IPS-18a (cell line): ENCODE measurements at regions not wholly inside any gene's neighbourhood (a gene's known extent, or its start where the extent isn't known, plus 50 kb on each side); places are given as distances from the start of the nearest gene placed in this dataset.

Source experiments
- H3K27ac ChIP-seq: one replicate; pipeline ENCODE4 v1.5.1; 2013; ENCODE audit warnings: low read length
- H3K27me3 ChIP-seq: one replicate; pipeline ENCODE4 v1.6.1; 2013; ENCODE audit warnings: mild to moderate bottlenecking, low read length; ENCODE audit not compliant: control insufficient read depth, insufficient read depth
- H3K36me3 ChIP-seq: one replicate; pipeline ENCODE4 v1.6.1; 2013; ENCODE audit warnings: low read depth, low read length; ENCODE audit not compliant: control insufficient read depth
- H3K4me1 ChIP-seq: one replicate; pipeline ENCODE4 v1.6.1; 2013; ENCODE audit warnings: low read depth, low read length; ENCODE audit not compliant: control insufficient read depth
- H3K4me3 ChIP-seq: one replicate; pipeline ENCODE4 v1.5.1; 2013; ENCODE audit warnings: low read length
- H3K9ac ChIP-seq: one replicate; pipeline ENCODE4 v1.6.1; 2013; ENCODE audit warnings: mild to moderate bottlenecking, low read length, moderate library complexity
- H3K9me3 ChIP-seq: one replicate; pipeline ENCODE4 v1.6.1; 2013; ENCODE audit warnings: low read depth, low read length; ENCODE audit not compliant: control insufficient read depth

DNA sequence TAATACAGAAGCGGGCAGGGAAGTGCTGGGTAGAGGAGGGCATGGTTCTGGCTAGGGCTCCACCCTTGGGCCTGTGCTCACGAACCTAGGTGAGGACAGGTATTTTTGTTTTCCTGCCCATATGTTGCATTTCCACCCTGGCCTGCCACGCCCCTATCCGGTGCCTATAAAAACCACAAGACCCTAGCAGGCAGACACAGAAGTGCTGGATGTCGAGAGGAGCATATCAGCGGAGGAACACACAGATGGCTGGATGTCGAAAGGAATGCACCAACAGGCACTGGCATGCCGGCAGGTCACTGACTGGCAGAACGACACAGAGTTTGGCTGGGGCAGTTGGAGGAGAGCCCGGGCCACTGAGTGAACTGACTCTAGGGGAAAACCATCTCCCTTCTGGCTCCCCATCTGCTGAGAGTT, 316.6 kb upstream of the BOD1L1 start:
- Histone ChIP-seq H3K4me3 (no peak overlapping the region), H3K9me3 (no peaks in the 10 kb centered on the region), H3K36me3 (no peaks in the 10 kb centered on the region), H3K9ac (no peak overlapping the region), H3K27ac (no peak overlapping the region), H3K27me3 (no peaks in the 10 kb centered on the region), H3K4me1 (no peaks in the 10 kb centered on the region)

DNA sequence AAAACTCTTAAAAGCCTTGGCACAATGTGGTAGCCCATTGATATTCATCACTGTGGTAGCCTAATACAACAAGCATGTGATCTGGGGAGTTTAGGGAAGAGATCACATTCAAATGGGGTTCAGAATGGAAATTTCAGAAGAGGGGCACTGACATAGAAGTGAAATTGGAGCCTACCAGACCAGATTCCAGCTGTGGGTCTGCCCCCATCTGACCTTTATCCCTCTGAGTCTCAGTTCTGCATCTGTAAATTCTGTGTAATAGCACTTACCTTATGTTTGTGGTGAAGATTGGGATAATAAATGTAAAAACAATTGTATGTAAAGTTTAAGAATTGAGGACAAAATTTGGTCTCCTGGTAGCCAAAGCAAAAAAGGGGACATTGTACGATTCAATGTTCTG, 320.4 kb upstream of the BOD1L1 start:
- H3K36me3 ChIP-seq = no peaks in the 10 kb centered on the region
- H3K27me3 ChIP-seq = no peaks in the 10 kb centered on the region
- H3K4me3 ChIP-seq = no peak overlapping the region
- H3K9me3 ChIP-seq = no peaks in the 10 kb centered on the region
- no peak overlapping the region for H3K9ac ChIP-seq
- H3K27ac ChIP-seq = no peak overlapping the region
- no peaks in the 10 kb centered on the region for H3K4me1 ChIP-seq

DNA sequence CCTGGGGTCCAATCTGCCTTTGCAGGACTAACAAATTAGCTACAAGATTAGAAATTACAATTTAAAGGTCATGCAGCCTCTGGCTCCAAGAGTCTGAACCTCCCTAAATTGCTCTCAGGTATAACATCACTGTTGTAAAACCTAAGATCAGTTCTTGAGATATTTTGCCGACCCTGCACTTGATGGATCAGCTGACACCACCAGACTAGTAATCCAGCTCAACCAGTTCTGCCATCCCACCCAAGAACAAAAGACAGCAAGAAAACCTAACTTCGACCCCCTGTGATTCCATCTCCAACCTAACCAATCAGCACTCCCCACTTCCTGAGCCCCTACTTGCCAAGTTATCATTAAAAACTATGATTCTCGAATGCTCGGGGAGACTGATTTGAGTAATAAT, 323.0 kb upstream of the BOD1L1 start:
- Histone ChIP-seq H3K4me3 (peak overlapping the region; percentile 0), H3K27ac (no peak overlapping the region)

DNA sequence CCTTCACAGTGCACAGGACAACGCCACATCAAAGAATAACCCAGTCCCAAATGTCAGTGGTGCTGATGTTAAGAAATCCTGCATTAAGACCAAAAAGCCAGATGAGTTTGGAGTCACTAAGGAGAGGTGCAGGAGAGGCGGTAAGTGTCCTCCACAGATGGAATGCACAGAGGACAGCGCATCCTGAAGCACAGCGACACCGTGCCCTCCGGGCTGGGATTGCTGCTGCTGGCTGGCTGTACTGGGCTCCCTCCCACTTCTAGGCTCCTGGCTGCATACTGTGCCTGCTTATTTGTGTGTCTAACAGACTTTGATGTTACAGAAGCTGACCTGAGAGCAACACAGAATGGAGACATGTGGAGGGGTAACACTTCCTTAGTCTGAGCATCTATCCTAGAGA, 325.6 kb upstream of the BOD1L1 start:
- Histone ChIP-seq H3K27me3 (no peaks in the 10 kb centered on the region), H3K4me1 (no peaks in the 10 kb centered on the region), H3K4me3 (no peak overlapping the region), H3K9me3 (no peaks in the 10 kb centered on the region), H3K27ac (no peak overlapping the region), H3K9ac (no peak overlapping the region), H3K36me3 (no peaks in the 10 kb centered on the region)

More for the DNA sequence above, 323.0 kb upstream of the BOD1L1 start:
- H3K9me3 ChIP-seq = no peaks in the 10 kb centered on the region
- no peaks in the 10 kb centered on the region for H3K4me1 ChIP-seq
- no peaks in the 10 kb centered on the region for H3K36me3 ChIP-seq
- no peak overlapping the region for H3K9ac ChIP-seq
- no peaks in the 10 kb centered on the region for H3K27me3 ChIP-seq

DNA sequence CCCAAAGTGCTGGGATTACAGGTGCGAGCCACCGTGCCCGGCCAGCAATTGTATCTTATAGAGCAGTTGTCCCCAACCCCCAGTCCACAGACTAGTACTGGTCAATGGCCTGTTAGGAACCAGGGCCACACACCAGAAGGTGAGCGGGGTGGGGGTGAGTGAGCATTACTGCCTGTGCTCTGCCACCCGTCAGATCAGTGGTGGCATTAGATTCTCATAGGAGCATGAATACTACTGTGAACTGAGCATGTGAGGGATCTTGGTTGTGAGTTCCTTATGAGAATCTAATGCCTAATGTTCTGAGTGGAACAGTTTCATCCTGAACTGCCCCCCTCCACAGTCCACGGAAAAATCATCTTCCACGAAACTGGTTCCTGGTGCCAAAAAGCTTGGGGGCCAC, 328.0 kb upstream of the BOD1L1 start:
- no peak overlapping the region for H3K9ac ChIP-seq

DNA sequence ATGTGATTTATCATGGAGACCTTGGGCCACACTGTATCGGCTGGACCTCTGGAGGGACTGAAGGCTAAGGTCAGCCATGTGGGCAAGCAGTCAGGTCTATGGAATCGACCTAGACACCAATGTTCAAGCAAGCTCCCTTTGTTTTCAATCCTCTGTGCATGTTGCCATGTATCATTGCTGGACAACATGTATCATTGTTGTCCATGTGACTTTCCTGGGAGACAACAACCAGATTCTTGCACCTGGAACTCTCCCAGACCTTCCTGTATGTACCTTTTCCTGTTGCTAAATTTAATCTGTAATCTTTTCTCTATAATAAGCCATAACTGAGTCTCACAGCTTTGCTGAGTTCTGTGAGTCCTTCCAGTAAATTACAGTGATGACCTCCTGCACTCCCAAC, 329.4 kb upstream of the BOD1L1 start:
- Histone ChIP-seq H3K27ac (no peak overlapping the region), H3K9me3 (no peaks in the 10 kb centered on the region), H3K9ac (no peak overlapping the region), H3K27me3 (no peaks in the 10 kb centered on the region), H3K4me1 (no peaks in the 10 kb centered on the region), H3K4me3 (no peak overlapping the region), H3K36me3 (no peaks in the 10 kb centered on the region)

More for the DNA sequence above, 328.0 kb upstream of the BOD1L1 start:
- Histone ChIP-seq H3K4me3 (no peak overlapping the region), H3K36me3 (no peaks in the 10 kb centered on the region), H3K4me1 (no peaks in the 10 kb centered on the region), H3K27me3 (no peaks in the 10 kb centered on the region), H3K27ac (no peak overlapping the region), H3K9me3 (no peaks in the 10 kb centered on the region)

DNA sequence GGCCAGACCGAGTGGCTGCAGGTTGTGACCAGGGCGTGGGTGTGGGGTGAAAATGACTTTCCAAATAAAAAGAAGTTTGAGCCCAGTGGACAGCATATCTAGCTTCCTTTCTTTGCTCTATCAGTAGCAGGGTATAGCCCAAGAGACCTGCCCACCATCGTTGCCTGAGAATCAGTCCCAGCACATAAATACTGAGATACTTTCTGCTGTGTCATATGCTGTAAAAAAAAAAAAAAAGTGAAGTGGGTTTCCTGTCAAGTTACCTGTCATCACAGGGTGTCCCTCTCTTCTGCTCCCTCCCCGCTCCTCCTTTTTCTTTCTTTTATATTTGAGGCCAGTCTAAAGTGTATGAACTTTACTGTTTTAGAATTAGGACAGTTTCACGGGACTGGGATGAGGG, 330.3 kb upstream of the BOD1L1 start:
- Histone ChIP-seq H3K4me1 (no peaks in the 10 kb centered on the region), H3K27me3 (no peaks in the 10 kb centered on the region), H3K4me3 (no peak overlapping the region), H3K36me3 (no peaks in the 10 kb centered on the region), H3K27ac (no peak overlapping the region), H3K9ac (no peak overlapping the region), H3K9me3 (no peaks in the 10 kb centered on the region)

DNA sequence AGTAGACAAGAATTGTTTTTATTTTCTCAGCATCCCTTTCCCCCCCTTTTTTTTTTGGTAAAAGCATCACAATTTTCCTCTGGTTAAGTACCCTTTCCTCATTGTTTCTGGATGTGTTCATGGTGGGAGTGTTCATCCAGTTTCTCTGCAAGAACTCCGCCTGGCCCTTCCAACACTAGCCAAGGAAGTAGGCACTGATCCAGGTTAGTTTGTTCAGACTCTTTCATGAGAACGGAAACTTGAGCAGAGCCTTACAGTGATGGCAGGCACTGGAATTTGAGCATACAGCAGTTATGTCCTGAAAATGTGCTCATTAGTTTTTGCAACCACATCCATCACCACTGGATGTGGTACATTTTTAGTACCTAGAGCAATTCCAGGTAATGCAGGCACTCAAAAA, 336.1 kb upstream of the BOD1L1 start:
- H3K4me3 ChIP-seq = no peak overlapping the region
- no peak overlapping the region for H3K9ac ChIP-seq
- no peaks in the 10 kb centered on the region for H3K4me1 ChIP-seq
- H3K9me3 ChIP-seq = no peaks in the 10 kb centered on the region
- no peak overlapping the region for H3K27ac ChIP-seq
- no peaks in the 10 kb centered on the region for H3K27me3 ChIP-seq
- no peaks in the 10 kb centered on the region for H3K36me3 ChIP-seq

DNA sequence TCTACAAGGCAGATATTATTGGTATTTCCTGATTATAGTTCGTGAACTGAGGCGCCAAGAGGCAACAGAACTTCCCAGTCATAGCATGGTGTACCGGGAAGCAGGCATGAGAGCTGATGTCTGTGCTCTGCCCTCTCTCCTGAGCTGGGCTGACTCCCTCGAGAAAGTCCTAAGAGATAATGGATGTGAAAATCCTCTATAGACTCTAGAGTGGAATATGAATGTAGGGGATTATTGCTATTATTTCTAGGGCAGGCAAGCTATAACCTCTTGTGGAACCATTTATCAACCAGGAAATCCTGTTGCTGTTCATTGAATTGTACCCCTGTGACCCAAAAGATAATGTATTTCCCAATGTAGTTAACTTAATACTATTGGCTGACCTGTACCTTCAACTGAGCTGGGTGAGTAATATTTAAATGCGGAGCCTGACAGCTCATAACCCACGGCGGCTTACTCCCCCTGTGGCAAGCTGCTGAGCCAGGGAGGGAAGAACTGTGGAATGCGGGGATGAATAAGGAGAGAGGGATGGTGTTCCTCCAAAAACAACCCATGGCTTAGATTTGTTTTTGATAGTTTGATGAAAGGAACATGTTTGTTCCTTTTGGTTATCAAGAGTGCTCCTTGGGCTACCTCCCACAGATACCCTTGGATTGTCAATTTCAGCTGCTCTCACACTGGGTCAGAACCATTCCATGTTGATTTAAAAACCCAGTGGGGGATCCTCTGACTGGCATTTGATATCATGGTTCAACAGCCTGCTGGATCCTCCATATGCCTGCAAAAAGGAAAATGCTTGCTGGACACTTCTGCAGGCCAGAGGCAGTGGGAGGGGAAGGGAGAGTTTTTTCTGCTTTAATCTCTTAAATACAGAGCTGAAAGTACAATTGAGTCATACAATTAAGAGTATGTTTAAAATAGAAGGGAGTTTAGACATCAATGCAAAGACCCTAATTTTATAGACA, 339.0 kb upstream of the BOD1L1 start:
- no peak overlapping the region for H3K27ac ChIP-seq
- no peaks in the 10 kb centered on the region for H3K36me3 ChIP-seq
- no peaks in the 10 kb centered on the region for H3K9me3 ChIP-seq
- H3K27me3 ChIP-seq = no peaks in the 10 kb centered on the region
- H3K4me3 ChIP-seq = no peak overlapping the region
- no peaks in the 10 kb centered on the region for H3K4me1 ChIP-seq
- no peak overlapping the region for H3K9ac ChIP-seq

DNA sequence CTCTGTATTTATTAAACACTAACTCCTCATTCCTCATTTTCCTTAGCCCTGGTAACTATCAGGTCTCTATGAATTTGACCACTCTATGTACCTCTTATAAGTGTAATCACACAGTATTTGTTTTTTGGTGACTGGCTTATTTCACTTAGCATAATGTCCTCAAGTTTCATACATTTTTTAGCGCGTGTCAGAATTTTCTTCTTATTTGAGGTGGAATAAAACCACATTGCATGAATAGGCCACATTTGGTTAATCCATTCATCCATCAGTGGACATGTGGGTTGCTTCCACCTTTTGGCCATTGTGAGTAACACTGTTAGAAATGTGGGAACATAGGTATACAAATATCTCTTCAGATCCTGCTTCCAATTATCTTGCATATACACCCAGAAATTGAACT, 341.2 kb upstream of the BOD1L1 start:
- Histone ChIP-seq H3K4me1 (no peaks in the 10 kb centered on the region), H3K4me3 (no peak overlapping the region), H3K27ac (no peak overlapping the region), H3K9me3 (no peaks in the 10 kb centered on the region), H3K27me3 (no peaks in the 10 kb centered on the region), H3K9ac (no peak overlapping the region), H3K36me3 (no peaks in the 10 kb centered on the region)

DNA sequence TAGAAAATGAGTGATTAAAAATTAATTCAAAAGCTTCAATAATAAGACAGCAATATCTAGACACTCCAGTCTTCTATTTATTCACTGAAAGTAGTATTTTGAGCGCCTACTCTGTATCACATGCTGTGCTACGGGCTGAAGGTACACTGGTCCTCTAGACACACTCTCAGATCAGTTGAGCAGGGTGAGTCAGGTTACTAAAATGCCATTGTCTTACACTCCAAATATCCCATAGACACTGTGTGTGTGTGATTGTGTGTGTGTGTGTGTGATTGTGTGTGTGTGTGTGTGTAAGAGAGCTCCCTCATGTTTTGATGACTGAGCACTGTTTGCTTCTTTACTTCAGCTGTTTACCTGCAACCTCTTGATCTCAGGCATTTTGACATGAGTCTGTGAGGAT, 342.8 kb upstream of the BOD1L1 start:
- H3K4me3 ChIP-seq = no peak overlapping the region
- no peaks in the 10 kb centered on the region for H3K9me3 ChIP-seq
- no peak overlapping the region for H3K27ac ChIP-seq
- no peaks in the 10 kb centered on the region for H3K36me3 ChIP-seq
- H3K27me3 ChIP-seq = no peaks in the 10 kb centered on the region
- no peak overlapping the region for H3K9ac ChIP-seq
- H3K4me1 ChIP-seq = no peaks in the 10 kb centered on the region

DNA sequence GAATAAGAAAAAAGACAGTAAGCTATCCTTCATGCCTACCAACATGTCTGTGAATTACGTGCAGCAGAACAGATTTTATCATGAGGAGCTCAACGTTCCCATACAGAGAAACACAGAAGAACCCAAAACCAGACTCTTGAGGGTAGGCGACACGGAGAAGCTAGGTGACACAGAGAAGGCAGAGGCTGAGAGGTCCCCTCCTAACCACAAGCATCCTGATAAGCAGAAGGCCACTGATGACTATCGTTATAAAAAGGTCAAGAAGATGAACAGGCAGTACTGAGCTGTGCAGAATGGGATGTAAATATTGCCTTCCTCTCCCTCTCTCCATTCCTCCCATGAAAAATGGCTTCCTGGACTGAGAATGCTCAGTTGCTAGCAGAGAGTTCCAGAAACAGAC, 350.2 kb upstream of the BOD1L1 start:
- H3K9ac ChIP-seq = no peak overlapping the region
- H3K27ac ChIP-seq = no peak overlapping the region
- no peak overlapping the region for H3K4me3 ChIP-seq
- H3K4me1 ChIP-seq = no peaks in the 10 kb centered on the region
- no peaks in the 10 kb centered on the region for H3K9me3 ChIP-seq
- H3K27me3 ChIP-seq = no peaks in the 10 kb centered on the region
- H3K36me3 ChIP-seq = no peaks in the 10 kb centered on the region
